SU-DHL-6 (cell line): ENCODE measurements at regions not wholly inside any gene's neighbourhood (a gene's known extent, or its start where the extent isn't known, plus 50 kb on each side); places are given as distances from the start of the nearest gene placed in this dataset.

Source experiments
- H2AFZ ChIP-seq: fragments of 200-600 bp; sonication (generic); 2 replicates; pipeline ENCODE4 v1.6.1; 2014; ENCODE audit warnings: low read depth, mild to moderate bottlenecking, moderate library complexity, mixed read lengths, antibody characterized with exemption, low read length; ENCODE audit not compliant: severe bottlenecking
- H3F3A ChIP-seq: fragments of 200-600 bp; shearing (Covaris generic); 2 replicates; pipeline ENCODE4 v1.6.0; 2016; ENCODE audit warnings: antibody characterized with exemption, mild to moderate bottlenecking; ENCODE audit not compliant: insufficient read depth
- H3K27ac ChIP-seq: fragments of 200-600 bp; sonication (generic); 2 replicates; pipeline ENCODE4 v1.5.1; 2016; ENCODE audit warnings: low read depth, mild to moderate bottlenecking, low read length, moderate library complexity, mixed read lengths
- H3K27me3 ChIP-seq: fragments of 200-600 bp; sonication (generic), shearing (Covaris generic); 2 replicates; pipeline ENCODE4 v1.6.0; 2014; ENCODE audit warnings: mild to moderate bottlenecking, low read length
- H3K36me3 ChIP-seq: fragments of 200-600 bp; sonication (generic); 2 replicates; pipeline ENCODE4 v1.6.1; 2014; ENCODE audit warnings: mild to moderate bottlenecking, low read length, mixed read lengths
- H3K4me2 ChIP-seq: fragments of 300-600, 200-600 bp; shearing (Covaris generic), sonication (generic); 2 replicates; pipeline ENCODE4 v1.6.0; 2014; ENCODE audit warnings: low read length, low read depth, mild to moderate bottlenecking; ENCODE audit not compliant: poor library complexity, severe bottlenecking
- H3K4me3 ChIP-seq: fragments of 200-600 bp; sonication (generic); 2 replicates; pipeline ENCODE4 v1.5.1; 2014; ENCODE audit warnings: antibody characterized with exemption, low read length, mild to moderate bottlenecking, mixed read lengths; ENCODE audit not compliant: insufficient read depth, poor library complexity, severe bottlenecking
- H3K79me2 ChIP-seq: fragments of 200-600 bp; sonication (generic); 2 replicates; pipeline ENCODE4 v1.6.1; 2014; ENCODE audit warnings: mild to moderate bottlenecking, low read length, moderate library complexity; ENCODE audit not compliant: insufficient read depth
- H3K9ac ChIP-seq: fragments of 200-600 bp; sonication (generic); 2 replicates; pipeline ENCODE4 v1.7.0; 2014; ENCODE audit warnings: mild to moderate bottlenecking, low read length
- H3K9me2 ChIP-seq: fragments of 200-600 bp; sonication (generic); replicated peaks from 2 replicates; pipeline ENCODE4 v1.6.1; 2014; ENCODE audit warnings: low read length; ENCODE audit not compliant: insufficient read depth
- H3K9me3 ChIP-seq: fragments of 200-600 bp; sonication (generic); 2 replicates; pipeline ENCODE4 v1.6.1; 2014; ENCODE audit warnings: low read length, mixed read lengths; ENCODE audit not compliant: insufficient read depth
- H4K20me1 ChIP-seq: fragments of 200-600 bp; sonication (generic); 2 replicates; pipeline ENCODE4 v1.6.1; 2014; ENCODE audit warnings: low read depth, mild to moderate bottlenecking, antibody characterized with exemption, low read length, moderate library complexity, mixed read lengths
- CTCF ChIP-seq: fragments of 200-600 bp; sonication (generic); IDR thresholded peaks from one replicate; pipeline ENCODE4 v1.5.1; 2017; ENCODE audit warnings: antibody characterized with exemption, mild to moderate bottlenecking, low read length, moderate library complexity; ENCODE audit not compliant: insufficient read depth, poor library complexity, severe bottlenecking
- EZH2phosphoT487 ChIP-seq: fragments of 200-600 bp; sonication (generic), shearing (Covaris generic); conservative IDR thresholded peaks from 2 replicates; pipeline ENCODE4 v1.6.1; 2018; ENCODE audit warnings: mild to moderate bottlenecking, antibody characterized with exemption, low read length, moderate library complexity, mixed read lengths

- Histone ChIP-seq H2AFZ (no peak overlapping the region), H3K27me3 (no peaks in the 10 kb centered on the region), H3F3A (no peaks in the 10 kb centered on the region), H3K4me3 (no peak overlapping the region), H3K9me2 (no peaks in the 10 kb centered on the region), H3K79me2 (no peaks in the 10 kb centered on the region), H3K36me3 (no peaks in the 10 kb centered on the region), H4K20me1 (no peaks in the 10 kb centered on the region), H3K4me2 (no peak overlapping the region), H3K9ac (no peak overlapping the region), H3K27ac (no peak overlapping the region), H3K9me3 (no peaks in the 10 kb centered on the region)
- no peak for TF ChIP-seq CTCF
Observed at GRCh38 chr11:79919350-79919749, 478.5 kb upstream of the TENM4 start.

GRCh38 chr11:79918846-79919245 is 478.0 kb upstream of the TENM4 start:
- no peaks in the 10 kb centered on the region for H3K9me2 ChIP-seq
- no peaks in the 10 kb centered on the region for H4K20me1 ChIP-seq
- no peak for TF ChIP-seq CTCF
- no peak for TF ChIP-seq EZH2phosphoT487
- no peak overlapping the region for H3K9ac ChIP-seq
- no peaks in the 10 kb centered on the region for H3K9me3 ChIP-seq
- no peaks in the 10 kb centered on the region for H3K27me3 ChIP-seq
- no peaks in the 10 kb centered on the region for H3K79me2 ChIP-seq
- no peaks in the 10 kb centered on the region for H3F3A ChIP-seq
- no peak overlapping the region for H3K27ac ChIP-seq
- no peak overlapping the region for H2AFZ ChIP-seq
- H3K4me3 ChIP-seq, result no peak overlapping the region
- no peak overlapping the region for H3K4me2 ChIP-seq
- H3K36me3 ChIP-seq, result no peaks in the 10 kb centered on the region

GRCh38 chr11:79906164-79906563 is 465.3 kb upstream of the TENM4 start:
- no peaks in the 10 kb centered on the region for H3K36me3 ChIP-seq
- H3K9ac ChIP-seq, result no peak overlapping the region
- H3K4me2 ChIP-seq, result no peak overlapping the region
- H3K9me2 ChIP-seq, result no peaks in the 10 kb centered on the region
- no peaks in the 10 kb centered on the region for H3K9me3 ChIP-seq
- H2AFZ ChIP-seq, result no peak overlapping the region
- no peak for TF ChIP-seq EZH2phosphoT487
- TF ChIP-seq CTCF, result no peak
- no peaks in the 10 kb centered on the region for H3K27me3 ChIP-seq
- no peaks in the 10 kb centered on the region for H4K20me1 ChIP-seq
- H3K4me3 ChIP-seq, result no peak overlapping the region
- no peak overlapping the region for H3K27ac ChIP-seq
- no peaks in the 10 kb centered on the region for H3K79me2 ChIP-seq
- H3F3A ChIP-seq, result no peaks in the 10 kb centered on the region

- TF ChIP-seq CTCF (no peak), EZH2phosphoT487 (no peak)
- no peaks in the 10 kb centered on the region for H3K36me3 ChIP-seq
- H3F3A ChIP-seq, result no peaks in the 10 kb centered on the region
- no peak overlapping the region for H3K4me3 ChIP-seq
- H3K4me2 ChIP-seq, result no peak overlapping the region
- no peaks in the 10 kb centered on the region for H4K20me1 ChIP-seq
- no peak overlapping the region for H3K9ac ChIP-seq
- H3K79me2 ChIP-seq, result no peaks in the 10 kb centered on the region
- no peak overlapping the region for H2AFZ ChIP-seq
- no peaks in the 10 kb centered on the region for H3K9me3 ChIP-seq
- no peak overlapping the region for H3K27ac ChIP-seq
- H3K27me3 ChIP-seq, result no peaks in the 10 kb centered on the region
- no peaks in the 10 kb centered on the region for H3K9me2 ChIP-seq
Observed at GRCh38 chr11:79902493-79902892, 461.7 kb upstream of the TENM4 start.
